ENCODE measurements at regions not wholly inside any gene's neighbourhood (a gene's known extent, or its start where the extent isn't known, plus 50 kb on each side); places are given as distances from the start of the nearest gene placed in this dataset.

DNA sequence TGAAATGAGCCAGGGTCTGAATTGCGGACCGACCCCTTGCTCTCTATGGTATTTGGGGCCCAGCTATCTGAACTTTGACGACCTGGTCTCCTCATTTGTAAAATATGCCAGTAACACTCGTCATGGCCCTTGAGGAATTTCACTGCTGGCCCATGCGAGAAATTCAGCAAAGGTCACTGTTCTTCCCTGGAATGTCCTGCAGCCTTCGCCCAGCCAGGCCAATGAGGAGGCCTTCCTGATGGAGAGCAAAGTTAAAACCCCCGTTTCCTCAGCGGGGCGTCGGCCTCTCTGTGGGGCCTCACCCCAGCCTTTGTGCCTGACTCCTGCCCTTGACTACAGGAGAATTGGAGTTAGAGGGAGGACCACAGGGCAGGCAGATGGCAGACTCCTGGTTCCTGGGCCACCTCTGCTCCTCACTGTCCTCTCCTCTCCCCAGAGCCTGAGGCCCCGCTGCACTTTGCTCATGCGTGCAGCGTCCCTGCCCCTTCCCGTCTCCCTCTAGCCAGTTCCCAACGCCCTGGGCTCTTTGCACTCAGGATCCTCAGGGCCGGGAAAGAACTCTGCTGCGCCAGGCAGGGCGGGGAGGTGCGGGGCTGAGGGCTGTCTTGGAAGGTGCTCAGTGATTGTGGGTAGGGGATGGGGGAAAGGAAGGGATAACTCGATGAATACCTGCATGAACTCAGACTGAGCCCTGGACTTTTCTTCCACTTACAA, 257.0 kb upstream of the RAB6C start:
- TF ChIP-seq, protein P1, sequence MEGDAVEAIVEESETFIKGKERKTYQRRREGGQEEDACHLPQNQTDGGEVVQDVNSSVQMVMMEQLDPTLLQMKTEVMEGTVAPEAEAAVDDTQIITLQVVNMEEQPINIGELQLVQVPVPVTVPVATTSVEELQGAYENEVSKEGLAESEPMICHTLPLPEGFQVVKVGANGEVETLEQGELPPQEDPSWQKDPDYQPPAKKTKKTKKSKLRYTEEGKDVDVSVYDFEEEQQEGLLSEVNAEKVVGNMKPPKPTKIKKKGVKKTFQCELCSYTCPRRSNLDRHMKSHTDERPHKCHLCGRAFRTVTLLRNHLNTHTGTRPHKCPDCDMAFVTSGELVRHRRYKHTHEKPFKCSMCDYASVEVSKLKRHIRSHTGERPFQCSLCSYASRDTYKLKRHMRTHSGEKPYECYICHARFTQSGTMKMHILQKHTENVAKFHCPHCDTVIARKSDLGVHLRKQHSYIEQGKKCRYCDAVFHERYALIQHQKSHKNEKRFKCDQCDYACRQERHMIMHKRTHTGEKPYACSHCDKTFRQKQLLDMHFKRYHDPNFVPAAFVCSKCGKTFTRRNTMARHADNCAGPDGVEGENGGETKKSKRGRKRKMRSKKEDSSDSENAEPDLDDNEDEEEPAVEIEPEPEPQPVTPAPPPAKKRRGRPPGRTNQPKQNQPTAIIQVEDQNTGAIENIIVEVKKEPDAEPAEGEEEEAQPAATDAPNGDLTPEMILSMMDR (IDR thresholded peaks at IDR 0.05), result no peak
- TF ChIP-seq POLR2A (IDR thresholded peaks at IDR 0.05) (no peak), EP300 (IDR thresholded peaks at IDR 0.05) (no peak)

Measured in ovary (tissue), 3 donors.